WERI-Rb-1 (cell line): ENCODE measurements at regions not wholly inside any gene's neighbourhood (a gene's known extent, or its start where the extent isn't known, plus 50 kb on each side); places are given as distances from the start of the nearest gene placed in this dataset.

Experiments
- DNase-seq: peaks from one replicate; pipeline ENCODE4 v3.0.0-alpha.2; 2020
- H3K27ac ChIP-seq: fragments of 250-450 bp; sonication (Bioruptor Pico); 2 replicates; pipeline ENCODE4 v1.5.1; 2020; ENCODE audit warnings: mild to moderate bottlenecking, moderate library complexity
- H3K27me3 ChIP-seq: fragments of 250-450 bp; sonication (Bioruptor Pico); 2 replicates; pipeline ENCODE4 v1.5.1; 2021; ENCODE audit warnings: mild to moderate bottlenecking, low read depth, moderate library complexity; ENCODE audit not compliant: insufficient read depth, severe bottlenecking
- H3K36me3 ChIP-seq: fragments of 250-450 bp; sonication (Bioruptor Pico); 2 replicates; pipeline ENCODE4 v1.5.1; 2020; ENCODE audit warnings: mild to moderate bottlenecking, moderate library complexity
- H3K4me3 ChIP-seq: 2 replicates; pipeline ENCODE4 v1.5.1; 2011; ENCODE audit warnings: low read depth, mild to moderate bottlenecking, control low read depth, low read length
- H3K9me3 ChIP-seq: fragments of 250-450 bp; sonication (Bioruptor Pico); 2 replicates; pipeline ENCODE4 v1.5.1; 2021; ENCODE audit warnings: mild to moderate bottlenecking, moderate library complexity; ENCODE audit not compliant: severe bottlenecking
- CTCF ChIP-seq: IDR thresholded peaks from 2 replicates; pipeline ENCODE4 v1.5.1; 2011; ENCODE audit warnings: low read depth, mild to moderate bottlenecking, control low read depth, inconsistent platforms, low read length

- no peak for DNase-seq
- Histone ChIP-seq H3K9me3 (no peaks in the 10 kb centered on the region), H3K27ac (no peak overlapping the region), H3K36me3 (no peaks in the 10 kb centered on the region), H3K4me3 (no peak overlapping the region), H3K27me3 (no peaks in the 10 kb centered on the region)
- no peak for TF ChIP-seq CTCF
Measured at GRCh38 chr18:78905334-78905733, 74.3 kb upstream of the SALL3 start.

- DNase-seq = no peak
- H3K27me3 ChIP-seq = no peaks in the 10 kb centered on the region
- H3K27ac ChIP-seq = no peak overlapping the region
- H3K36me3 ChIP-seq = no peaks in the 10 kb centered on the region
- TF ChIP-seq CTCF = no peak
- H3K4me3 ChIP-seq = no peak overlapping the region
- no peaks in the 10 kb centered on the region for H3K9me3 ChIP-seq
Measured at GRCh38 chr18:78906066-78906465, 73.6 kb upstream of the SALL3 start.

GRCh38 chr18:78908462-78909260 is 71.0 kb upstream of the SALL3 start:
- TF ChIP-seq CTCF = no peak
- H3K9me3 ChIP-seq = no peaks in the 10 kb centered on the region
- DNase-seq = no peak

GRCh38 chr18:78911751-78912283 is 67.8 kb upstream of the SALL3 start:
- Histone ChIP-seq H3K27ac (no peak overlapping the region), H3K36me3 (no peaks in the 10 kb centered on the region), H3K4me3 (no peak overlapping the region), H3K27me3 (no peaks in the 10 kb centered on the region), H3K9me3 (no peaks in the 10 kb centered on the region)
- no peak for DNase-seq
- no peak for TF ChIP-seq CTCF

More at GRCh38 chr18:78908462-78909260, 71.0 kb upstream of the SALL3 start:
- Histone ChIP-seq H3K27me3 (no peaks in the 10 kb centered on the region), H3K4me3 (no peak overlapping the region), H3K36me3 (no peaks in the 10 kb centered on the region), H3K27ac (no peak overlapping the region)

GRCh38 chr18:78912336-78912735 is 67.3 kb upstream of the SALL3 start:
- no peak for TF ChIP-seq CTCF
- Histone ChIP-seq H3K27me3 (no peaks in the 10 kb centered on the region), H3K4me3 (no peak overlapping the region), H3K27ac (no peak overlapping the region), H3K36me3 (no peaks in the 10 kb centered on the region), H3K9me3 (no peaks in the 10 kb centered on the region)
- no peak for DNase-seq
